NCI-H1930 (cell line): ENCODE measurements at regions not wholly inside any gene's neighbourhood (a gene's known extent, or its start where the extent isn't known, plus 50 kb on each side); places are given as distances from the start of the nearest gene placed in this dataset.

Experiments
- DNase-seq, 2 experiments: peaks; one replicate each; lab custom pipeline; 2025; lab: John Stamatoyannopoulos, UW

DNA sequence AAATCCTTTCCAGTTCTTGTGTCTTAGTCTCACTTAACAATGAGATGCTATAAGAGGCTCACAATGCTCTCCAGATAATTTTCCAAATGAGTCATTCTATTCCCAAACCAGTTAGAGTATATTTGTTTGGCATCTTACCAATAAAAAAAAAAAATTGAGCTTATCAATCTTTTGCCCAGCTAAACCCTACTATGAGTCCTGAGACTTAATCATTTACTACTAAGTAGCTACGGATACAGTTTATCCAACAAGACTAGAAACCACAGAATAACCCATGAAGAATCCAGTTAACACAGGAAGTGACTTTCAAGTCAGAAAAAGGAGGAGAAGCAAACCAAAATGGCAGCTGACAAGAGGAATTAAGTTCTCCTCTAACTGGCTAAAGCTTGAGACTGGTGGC lies 330.3 kb upstream of the XYLT1 start:
- DNase-seq: no peak

DNA sequence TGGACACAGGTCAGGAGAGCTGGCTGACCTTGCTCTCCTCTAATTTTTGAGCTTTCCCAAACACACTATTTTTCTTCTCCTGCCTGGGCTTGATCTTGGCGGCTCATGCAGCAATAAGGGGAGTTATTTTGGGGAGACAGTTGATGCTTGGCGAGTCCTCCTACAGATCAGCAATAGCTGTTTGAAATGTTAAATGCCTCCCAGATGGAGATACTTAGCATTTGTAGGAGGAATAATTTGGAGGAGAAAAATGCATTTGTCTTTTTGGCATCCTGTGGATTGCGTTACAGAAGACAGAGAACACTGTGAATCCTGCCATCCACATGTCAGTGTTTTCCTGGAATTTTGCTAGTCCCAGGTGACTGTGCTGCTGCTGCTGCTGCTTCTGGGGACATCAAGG lies 328.0 kb upstream of the XYLT1 start:
- DNase-seq: no peak

DNA sequence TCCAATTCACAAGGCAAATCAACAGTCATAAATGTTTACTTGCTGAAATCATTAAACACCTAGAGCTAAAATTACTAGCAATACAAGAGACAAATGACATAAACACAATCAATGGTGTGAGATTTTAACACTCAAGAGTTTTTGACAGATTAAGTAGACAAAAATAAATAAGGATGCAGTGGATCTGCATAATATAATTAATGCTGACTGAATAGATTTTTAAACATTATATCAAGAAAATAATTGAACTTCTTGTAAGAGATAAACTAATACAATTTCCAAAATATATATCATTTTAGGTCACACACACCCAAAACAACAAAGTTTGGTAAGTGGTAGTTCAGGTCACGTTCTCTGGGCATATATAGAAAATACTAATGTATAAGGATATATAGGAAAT lies 322.6 kb upstream of the XYLT1 start:
- no peak for DNase-seq

DNA sequence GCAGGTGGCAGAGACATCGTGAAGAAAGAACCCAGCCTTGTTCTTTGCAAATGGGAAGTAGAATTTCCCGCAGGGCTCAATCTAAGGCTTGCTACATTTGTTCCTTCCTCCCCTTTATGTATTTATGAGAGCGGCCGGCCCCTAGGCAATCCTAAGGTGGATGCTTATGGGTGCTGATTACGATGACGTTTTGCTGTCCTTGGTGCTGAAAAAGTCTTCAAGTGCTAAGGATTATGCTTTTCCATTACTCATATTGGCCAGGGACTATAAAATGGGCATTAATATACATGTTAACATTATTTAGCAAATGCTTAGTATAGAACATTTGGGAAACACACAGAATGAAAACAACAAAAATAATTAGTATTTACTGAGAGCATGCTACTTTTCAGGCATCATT lies 313.3 kb upstream of the XYLT1 start:
- no peak for DNase-seq

GRCh38 chr16:17780181-17780580 lies 309.4 kb upstream of the XYLT1 start:
- DNase-seq: no peak

DNA sequence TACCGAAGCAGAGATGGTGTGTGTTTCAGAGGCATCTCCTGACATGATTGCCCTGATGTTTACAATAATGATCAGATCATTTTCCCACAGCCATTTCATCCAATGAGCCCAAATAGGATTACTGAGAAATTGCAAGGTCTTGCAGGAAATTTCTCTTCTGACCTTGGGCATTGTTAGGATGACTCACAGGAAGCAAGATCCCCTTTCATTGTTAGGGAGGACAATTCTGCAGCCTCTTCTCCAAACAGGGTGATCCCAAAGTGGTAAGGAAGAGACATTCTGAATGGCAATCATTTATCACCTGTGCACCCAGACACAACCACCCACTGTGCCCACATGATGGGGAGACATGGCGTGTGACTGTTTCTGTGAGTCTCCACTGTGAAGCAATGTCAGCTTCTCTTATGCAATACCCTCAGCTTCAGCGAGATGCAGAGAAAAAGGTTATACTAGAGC lies 306.7 kb upstream of the XYLT1 start:
- no peak for DNase-seq

GRCh38 chr16:17776888-17777287 lies 306.1 kb upstream of the XYLT1 start:
- DNase-seq: no peak

DNA sequence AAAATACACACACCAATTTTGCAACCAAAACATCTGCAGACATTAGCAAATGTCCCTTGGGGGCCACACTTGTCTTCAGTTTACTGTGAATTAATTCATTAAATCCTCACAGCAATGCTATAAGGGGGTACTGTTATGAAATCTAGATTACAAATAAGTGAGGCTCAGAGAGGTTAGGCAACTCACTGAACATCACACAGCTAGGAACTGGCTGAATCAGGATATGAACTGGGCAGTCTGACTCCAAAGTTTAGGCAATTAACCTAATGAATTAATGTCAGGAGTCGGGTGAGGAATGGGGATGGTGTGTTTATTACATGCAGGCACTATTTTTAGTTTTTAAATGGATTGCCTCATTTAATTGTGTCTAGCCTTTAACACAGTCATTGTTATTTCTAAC lies 305.7 kb upstream of the XYLT1 start:
- DNase-seq: no peak

DNA sequence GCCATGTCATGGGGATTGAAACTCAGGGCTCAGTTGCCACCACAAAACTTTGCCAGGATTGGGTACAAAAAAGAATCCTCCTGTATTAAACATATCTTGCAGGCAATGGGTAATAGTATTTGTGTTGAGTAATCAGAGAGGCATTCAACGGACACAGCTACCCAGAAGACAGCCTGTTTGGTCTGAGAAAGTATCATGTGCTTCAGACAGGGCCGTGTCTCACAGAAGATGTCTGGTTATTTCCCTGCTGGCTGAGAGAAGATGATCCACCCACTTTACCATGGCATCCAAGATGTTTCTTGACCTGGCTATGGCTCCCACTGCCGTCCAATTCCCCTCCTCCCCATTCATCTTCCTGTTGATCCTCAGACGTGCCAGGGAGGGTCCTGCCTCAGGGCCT lies 304.3 kb upstream of the XYLT1 start:
- DNase-seq: no peak

DNA sequence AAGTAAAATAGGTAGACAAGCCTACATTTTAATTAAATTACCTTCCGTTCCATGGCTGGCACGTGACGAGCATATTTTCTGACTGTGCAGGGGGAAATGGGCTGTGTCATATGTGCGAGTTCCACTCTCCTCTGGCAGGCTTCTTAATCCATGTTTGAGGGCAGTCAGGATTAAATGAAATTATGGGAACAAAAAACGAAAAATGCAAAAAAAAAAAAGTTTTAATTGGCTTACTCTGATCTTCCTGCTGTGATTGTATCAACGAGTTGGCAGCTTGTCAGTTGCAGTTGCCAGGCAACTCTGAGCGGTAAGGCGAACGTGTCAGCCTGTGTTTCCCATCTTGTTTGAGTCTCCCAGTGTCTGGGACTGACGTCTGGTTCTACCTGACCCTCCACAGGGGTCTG lies 302.9 kb upstream of the XYLT1 start:
- no peak for DNase-seq

GRCh38 chr16:17770104-17770503 lies 299.3 kb upstream of the XYLT1 start:
- no peak for DNase-seq

DNA sequence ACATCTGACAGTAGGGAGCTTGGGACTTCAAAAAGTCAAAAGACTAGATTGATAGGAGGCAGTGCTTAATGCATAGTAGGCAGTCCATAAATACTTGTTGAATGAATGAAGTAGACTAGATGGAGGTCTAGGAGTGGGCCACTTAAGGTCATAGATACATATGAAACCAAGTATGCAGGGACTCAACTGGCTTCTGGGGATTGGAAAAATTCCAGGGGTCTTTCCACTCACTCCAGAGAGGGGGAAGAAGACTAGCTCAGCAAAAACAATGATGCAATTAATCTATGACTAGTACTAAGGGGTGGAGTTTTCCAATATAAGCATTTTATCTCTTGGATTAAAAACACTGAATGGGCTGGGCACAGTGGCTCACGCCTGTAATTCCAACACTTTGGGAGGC lies 298.3 kb upstream of the XYLT1 start:
- DNase-seq: no peak

DNA sequence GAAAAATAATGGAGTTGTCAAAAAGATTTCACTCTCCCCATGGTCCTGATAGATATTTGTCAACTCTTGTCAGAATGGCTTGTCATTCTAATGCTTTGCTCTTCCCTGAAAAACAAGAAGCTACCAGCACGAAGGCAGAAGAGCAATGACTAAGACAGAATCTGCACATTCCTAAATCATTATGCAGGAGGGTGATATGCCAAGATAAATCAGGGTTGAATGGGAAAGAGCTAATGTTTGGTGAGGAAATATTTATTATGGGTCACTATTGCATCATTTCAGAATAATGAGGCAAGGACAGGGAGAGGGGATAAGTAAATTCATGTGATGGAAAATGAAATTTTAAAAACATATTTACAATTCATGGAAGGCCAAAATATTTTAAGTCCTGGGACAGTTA lies 297.5 kb upstream of the XYLT1 start:
- DNase-seq: no peak

DNA sequence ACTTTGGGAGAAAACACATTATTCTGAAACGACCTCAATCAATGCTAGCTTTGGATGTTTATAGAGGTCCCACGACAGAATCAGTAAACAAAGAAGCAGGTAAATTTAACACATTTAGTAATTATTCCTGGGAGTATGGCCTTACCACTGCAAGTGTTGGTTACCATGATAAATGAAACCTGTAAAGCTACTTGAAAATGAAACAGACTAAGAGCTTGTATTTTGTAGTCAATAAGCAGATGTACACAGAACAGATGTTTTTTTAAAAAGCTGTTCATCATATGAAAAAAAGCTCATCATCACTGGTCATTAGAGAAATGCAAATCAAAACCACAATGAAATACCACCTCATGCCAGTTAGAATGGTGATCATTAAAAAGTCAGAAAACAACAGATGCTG lies 295.3 kb upstream of the XYLT1 start:
- DNase-seq: no peak

DNA sequence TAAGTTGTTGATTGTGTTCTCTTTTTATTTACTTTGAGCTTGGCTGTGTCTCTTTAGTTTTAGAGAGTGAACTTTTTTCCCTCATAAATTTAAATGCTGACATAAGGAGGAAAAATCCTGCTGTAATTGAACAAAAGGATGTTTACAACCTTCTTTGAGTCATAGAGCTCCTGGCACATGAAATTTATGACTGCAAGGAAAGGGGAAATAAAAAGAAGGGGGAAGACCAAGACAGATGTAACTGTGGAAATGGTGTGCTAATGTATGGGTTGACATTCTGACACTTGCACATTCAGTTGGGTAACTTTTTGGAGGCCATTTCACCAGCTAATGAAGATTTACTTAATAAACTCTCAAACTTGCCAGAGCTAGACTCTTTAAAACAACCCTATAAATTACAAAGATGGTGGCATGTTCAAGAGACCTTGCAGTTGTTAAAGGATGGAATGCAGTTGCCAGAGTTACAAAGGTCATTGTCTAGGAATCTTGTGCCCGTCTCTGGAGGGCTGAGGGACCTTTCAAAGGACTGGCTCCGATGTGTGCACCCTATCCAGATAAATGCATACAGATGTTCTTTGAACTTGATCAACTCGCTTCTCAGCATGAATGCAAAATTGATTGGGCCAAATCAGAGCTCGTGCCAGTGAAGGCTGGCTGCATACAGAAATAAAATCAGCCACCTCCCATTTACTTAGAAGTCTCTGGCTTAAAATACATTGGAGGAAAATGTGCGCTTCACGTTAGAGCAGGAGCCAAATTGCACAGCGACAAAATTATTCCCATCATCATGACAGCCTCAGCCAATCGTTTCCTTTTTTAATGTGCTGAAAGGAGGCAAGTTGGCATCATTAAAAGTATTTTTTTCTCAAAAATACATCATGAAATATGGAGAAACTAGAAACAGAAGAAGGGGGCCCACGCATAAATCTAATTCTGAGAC lies 289.0 kb upstream of the XYLT1 start:
- DNase-seq: no peak

DNA sequence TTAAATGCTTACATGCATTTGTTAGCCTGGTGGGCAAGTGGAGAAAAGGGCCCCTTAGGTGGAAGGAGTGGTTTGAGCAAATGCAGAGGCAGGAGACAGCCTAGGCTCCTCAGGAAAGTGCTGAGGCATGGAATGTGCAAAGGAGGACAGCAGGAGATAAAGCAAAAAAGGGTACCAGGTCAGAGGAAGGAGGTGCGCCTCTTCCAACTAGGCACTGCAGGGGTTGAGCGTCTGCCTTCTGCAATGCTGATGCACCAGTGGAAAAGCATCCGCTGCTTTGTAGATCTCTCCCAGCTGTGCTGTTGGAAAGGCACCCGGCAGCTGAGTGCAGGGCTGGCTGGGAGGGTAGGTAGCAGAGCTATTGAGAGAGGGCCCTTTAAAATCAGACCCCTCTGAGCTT lies 287.0 kb upstream of the XYLT1 start:
- no peak for DNase-seq

DNA sequence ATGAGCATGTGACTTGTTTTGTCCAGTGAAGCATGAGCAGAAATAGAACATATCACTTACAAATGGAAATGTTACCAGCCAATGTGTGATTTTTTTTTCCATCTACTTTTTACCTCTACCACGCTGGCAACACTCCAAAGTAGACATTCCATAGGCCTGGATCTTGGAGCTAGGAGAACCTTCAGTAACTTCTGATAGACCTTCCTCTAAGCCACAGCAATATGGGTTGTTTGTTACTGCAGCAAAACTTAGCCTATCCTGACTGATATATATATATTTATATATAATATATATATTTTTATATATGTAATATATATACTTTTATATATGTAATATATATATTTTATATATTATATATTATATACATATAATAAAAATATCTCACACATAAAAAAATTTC lies 284.4 kb upstream of the XYLT1 start:
- DNase-seq: no peak

DNA sequence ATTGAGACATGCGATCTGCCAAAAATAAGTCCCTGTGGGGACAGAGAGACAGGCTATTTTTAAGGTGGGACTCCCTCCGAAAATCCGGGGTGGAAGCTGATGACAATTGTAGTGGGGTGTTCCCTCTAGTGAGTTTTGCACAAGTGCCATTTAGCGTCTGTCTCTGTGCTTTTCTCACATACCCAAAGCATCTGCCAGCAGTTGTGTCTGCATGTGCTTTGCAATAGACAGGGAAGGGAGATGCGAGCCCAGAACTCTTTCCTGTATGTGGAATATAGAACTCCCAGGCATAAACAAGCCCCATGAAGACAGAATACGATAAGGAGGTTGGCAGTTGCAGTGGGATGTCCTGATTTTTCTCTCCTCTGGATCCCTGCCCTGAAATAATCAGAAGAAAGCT lies 282.7 kb upstream of the XYLT1 start:
- no peak for DNase-seq

- DNase-seq: no peak
Measured at GRCh38 chr16:17749706-17750105, 278.9 kb upstream of the XYLT1 start.

- no peak for DNase-seq
Measured at GRCh38 chr16:17748044-17748719, 277.4 kb upstream of the XYLT1 start.

GRCh38 chr16:17747081-17747756 lies 276.5 kb upstream of the XYLT1 start:
- no peak for DNase-seq

GRCh38 chr16:17744921-17745572 lies 274.3 kb upstream of the XYLT1 start:
- no peak for DNase-seq
